ENCODE measurements at regions not wholly inside any gene's neighbourhood (a gene's known extent, or its start where the extent isn't known, plus 50 kb on each side); places are given as distances from the start of the nearest gene placed in this dataset.

- DNase-seq: peak in 1 of 14 donors; percentile 57
Observed at GRCh38 chr1:204736836-204737235, 51.3 kb upstream of the LRRN2 start.

GRCh38 chr1:204738506-204738905 is 53.0 kb upstream of the LRRN2 start:
- no peak for DNase-seq

GRCh38 chr1:204740354-204740753 is 54.8 kb upstream of the LRRN2 start:
- DNase-seq: no peak

GRCh38 chr1:204741440-204741839 is 55.9 kb upstream of the LRRN2 start:
- no peak for DNase-seq

- DNase-seq: peak in 1 of 14 donors; percentile 60
Observed at GRCh38 chr1:204742676-204743251, 57.2 kb upstream of the LRRN2 start.

GRCh38 chr1:204744107-204744779 is 58.7 kb upstream of the LRRN2 start:
- no peak for DNase-seq

- peak in 1 of 14 donors; percentile 7 for DNase-seq
Observed at GRCh38 chr1:204746838-204747442, 61.4 kb upstream of the LRRN2 start.

- no peak for DNase-seq
Observed at GRCh38 chr1:204751480-204751879, 65.9 kb upstream of the LRRN2 start.

- peak in 1 of 14 donors; percentile 10 for DNase-seq
Observed at GRCh38 chr1:204751883-204752687, 66.5 kb upstream of the LRRN2 start.

- DNase-seq: no peak
Observed at GRCh38 chr1:204752688-204753040, 67.1 kb upstream of the LRRN2 start.

GRCh38 chr1:204754821-204755220 is 69.3 kb upstream of the LRRN2 start:
- no peak for DNase-seq

- no peak for DNase-seq
Observed at GRCh38 chr1:204756349-204756748, 70.8 kb upstream of the LRRN2 start.

GRCh38 chr1:204756811-204757210 is 71.3 kb upstream of the LRRN2 start:
- no peak for DNase-seq

- DNase-seq: no peak
Observed at GRCh38 chr1:204758601-204759000, 73.1 kb upstream of the LRRN2 start.

GRCh38 chr1:204760350-204760749 is 74.8 kb upstream of the LRRN2 start:
- DNase-seq: no peak

- no peak for DNase-seq
Observed at GRCh38 chr1:204760757-204761156, 75.2 kb upstream of the LRRN2 start.

GRCh38 chr1:204763773-204764427 is 78.4 kb upstream of the LRRN2 start:
- DNase-seq: peak in 12 of 14 donors; percentile 8 to 78 (median 26)

GRCh38 chr1:204769997-204770396 is 84.5 kb upstream of the LRRN2 start:
- no peak for DNase-seq

GRCh38 chr1:204771358-204771757 is 85.8 kb upstream of the LRRN2 start:
- no peak for DNase-seq

GRCh38 chr1:204773246-204773645 is 87.7 kb upstream of the LRRN2 start:
- DNase-seq: no peak

- no peak for DNase-seq
Observed at GRCh38 chr1:204775546-204775945, 90.0 kb upstream of the LRRN2 start.

- DNase-seq: no peak
Observed at GRCh38 chr1:204777591-204777990, 92.1 kb upstream of the LRRN2 start.

GRCh38 chr1:204780630-204781029 is 90.0 kb upstream of the NFASC start:
- no peak for DNase-seq
